ENCODE measurements at regions not wholly inside any gene's neighbourhood (a gene's known extent, or its start where the extent isn't known, plus 50 kb on each side); places are given as distances from the start of the nearest gene placed in this dataset.
A peak's percentile ranks its signal among the peaks of the same experiment; 100 is the strongest.

- intact Hi-C loops (cut with DNase I), result no loop called here
- H3K27me3 ChIP-seq, result no peaks in the 10 kb centered on the region
- TF ChIP-seq POLR2AphosphoS5 (IDR thresholded peaks at IDR 0.05; ENCODE audit: insufficient read depth in 1 of 2, low read depth in 1 of 2), result peak in 1 of 2 donors; percentile 64
- TF ChIP-seq, protein P1, sequence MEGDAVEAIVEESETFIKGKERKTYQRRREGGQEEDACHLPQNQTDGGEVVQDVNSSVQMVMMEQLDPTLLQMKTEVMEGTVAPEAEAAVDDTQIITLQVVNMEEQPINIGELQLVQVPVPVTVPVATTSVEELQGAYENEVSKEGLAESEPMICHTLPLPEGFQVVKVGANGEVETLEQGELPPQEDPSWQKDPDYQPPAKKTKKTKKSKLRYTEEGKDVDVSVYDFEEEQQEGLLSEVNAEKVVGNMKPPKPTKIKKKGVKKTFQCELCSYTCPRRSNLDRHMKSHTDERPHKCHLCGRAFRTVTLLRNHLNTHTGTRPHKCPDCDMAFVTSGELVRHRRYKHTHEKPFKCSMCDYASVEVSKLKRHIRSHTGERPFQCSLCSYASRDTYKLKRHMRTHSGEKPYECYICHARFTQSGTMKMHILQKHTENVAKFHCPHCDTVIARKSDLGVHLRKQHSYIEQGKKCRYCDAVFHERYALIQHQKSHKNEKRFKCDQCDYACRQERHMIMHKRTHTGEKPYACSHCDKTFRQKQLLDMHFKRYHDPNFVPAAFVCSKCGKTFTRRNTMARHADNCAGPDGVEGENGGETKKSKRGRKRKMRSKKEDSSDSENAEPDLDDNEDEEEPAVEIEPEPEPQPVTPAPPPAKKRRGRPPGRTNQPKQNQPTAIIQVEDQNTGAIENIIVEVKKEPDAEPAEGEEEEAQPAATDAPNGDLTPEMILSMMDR (IDR thresholded peaks at IDR 0.05), result no peak
- no peak for TF ChIP-seq POLR2A (IDR thresholded peaks at IDR 0.05)
- H3K9me3 ChIP-seq, result no peaks in the 10 kb centered on the region
- peaks cover 10% of the 10 kb centered on the region for H3K4me1 ChIP-seq
- no peaks in the 10 kb centered on the region for H3K36me3 ChIP-seq
- no peak for DNase-seq (ENCODE audit: extremely low spot score in 2 of 2)
- no peak overlapping the region for H3K27ac ChIP-seq
- H3K4me3 ChIP-seq, result no peak overlapping the region
Measured at GRCh38 chr18:10269261-10269660, 185.2 kb upstream of the APCDD1 start.

DNA sequence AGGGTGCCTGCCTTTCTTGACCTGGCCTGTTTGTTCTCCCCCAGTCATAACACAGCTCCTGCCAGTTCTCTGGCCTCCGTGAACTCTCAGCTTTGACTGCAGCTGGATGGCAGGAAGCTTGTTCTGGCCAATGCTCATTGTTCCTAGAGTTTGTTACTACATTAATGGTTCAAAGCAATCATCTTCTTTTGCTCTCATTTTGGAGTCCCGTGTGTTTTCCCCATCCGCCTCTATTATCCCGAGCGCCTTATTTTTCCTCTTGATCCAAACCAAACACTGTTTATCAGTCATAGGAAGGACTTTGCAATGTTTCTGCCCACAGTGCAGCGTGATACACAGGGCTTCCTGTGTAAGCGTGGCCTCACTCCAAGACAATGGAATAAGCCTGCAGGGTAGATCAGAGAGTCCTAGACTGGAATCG, 184.3 kb upstream of the APCDD1 start:
- no peak overlapping the region for H3K4me3 ChIP-seq
- H3K27ac ChIP-seq, result no peak overlapping the region
- H3K4me1 ChIP-seq, result peaks cover 10% of the 10 kb centered on the region
- intact Hi-C loops (cut with DNase I), result no loop called here
- DNase-seq (ENCODE audit: extremely low spot score in 2 of 2), result no peak
- no peaks in the 10 kb centered on the region for H3K36me3 ChIP-seq
- H3K27me3 ChIP-seq, result no peaks in the 10 kb centered on the region
- no peaks in the 10 kb centered on the region for H3K9me3 ChIP-seq
- TF ChIP-seq POLR2A (IDR thresholded peaks at IDR 0.05), result no peak
- TF ChIP-seq, protein P1 (IDR thresholded peaks at IDR 0.05), result no peak
- peak in 1 of 2 donors; percentile 71 for TF ChIP-seq POLR2AphosphoS5 (IDR thresholded peaks at IDR 0.05; ENCODE audit: insufficient read depth in 1 of 2, low read depth in 1 of 2)

DNA sequence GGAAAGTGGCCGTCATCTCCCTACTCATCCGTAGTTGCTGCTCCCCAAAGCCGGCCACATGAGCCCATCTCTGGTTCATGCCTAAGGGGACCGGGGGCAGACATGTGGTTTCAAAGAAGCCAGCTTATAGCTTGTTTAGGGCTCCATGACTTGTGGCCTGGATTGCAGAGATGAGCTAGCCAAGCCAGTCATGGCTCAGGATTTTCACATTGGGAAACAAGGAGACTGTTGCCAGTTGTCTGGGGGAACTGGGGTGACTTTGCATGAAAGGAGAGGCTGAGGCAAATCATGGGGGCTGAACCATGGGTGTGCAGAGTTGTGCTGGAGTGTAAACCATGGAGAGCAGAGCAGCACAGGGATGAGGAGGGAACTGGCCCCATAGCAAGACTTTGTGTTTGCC, 183.0 kb upstream of the APCDD1 start:
- Histone ChIP-seq H3K4me3 (no peak overlapping the region), H3K27ac (no peak overlapping the region), H3K27me3 (no peaks in the 10 kb centered on the region), H3K9me3 (no peaks in the 10 kb centered on the region), H3K36me3 (no peaks in the 10 kb centered on the region), H3K4me1 (peaks cover 10% of the 10 kb centered on the region)
- DNase-seq (ENCODE audit: extremely low spot score in 2 of 2), result no peak
- no peak for TF ChIP-seq POLR2AphosphoS5 (IDR thresholded peaks at IDR 0.05; ENCODE audit: insufficient read depth in 1 of 2, low read depth in 1 of 2)
- no peak for TF ChIP-seq POLR2A (IDR thresholded peaks at IDR 0.05)
- TF ChIP-seq, protein P1 (IDR thresholded peaks at IDR 0.05), result no peak
- intact Hi-C loops (cut with DNase I), result no loop called here

GRCh38 chr18:10274301-10274700, 180.1 kb upstream of the APCDD1 start:
- Histone ChIP-seq H3K27ac (no peak overlapping the region), H3K36me3 (no peaks in the 10 kb centered on the region), H3K4me1 (peaks cover 8% of the 10 kb centered on the region), H3K27me3 (no peaks in the 10 kb centered on the region), H3K9me3 (no peaks in the 10 kb centered on the region), H3K4me3 (no peak overlapping the region)
- intact Hi-C loops (cut with DNase I), result no loop called here
- DNase-seq (ENCODE audit: extremely low spot score in 2 of 2), result no peak
- no peak for TF ChIP-seq POLR2AphosphoS5 (IDR thresholded peaks at IDR 0.05; ENCODE audit: insufficient read depth in 1 of 2, low read depth in 1 of 2)
- TF ChIP-seq POLR2A (IDR thresholded peaks at IDR 0.05), result no peak
- TF ChIP-seq, protein P1 (IDR thresholded peaks at IDR 0.05), result no peak

- Histone ChIP-seq H3K27me3 (no peaks in the 10 kb centered on the region), H3K4me1 (no peaks in the 10 kb centered on the region), H3K36me3 (no peaks in the 10 kb centered on the region), H3K9me3 (no peaks in the 10 kb centered on the region), H3K27ac (no peak overlapping the region), H3K4me3 (no peak overlapping the region)
- intact Hi-C loops (cut with DNase I), result no loop called here
- TF ChIP-seq POLR2AphosphoS5 (IDR thresholded peaks at IDR 0.05; ENCODE audit: insufficient read depth in 1 of 2, low read depth in 1 of 2) (no peak), POLR2A (IDR thresholded peaks at IDR 0.05) (no peak)
- TF ChIP-seq, protein P1 (IDR thresholded peaks at IDR 0.05), result no peak
- no peak for DNase-seq (ENCODE audit: extremely low spot score in 2 of 2)
Measured at GRCh38 chr18:10275486-10275885, 178.9 kb upstream of the APCDD1 start.
